ENCODE measurements at regions not wholly inside any gene's neighbourhood (a gene's known extent, or its start where the extent isn't known, plus 50 kb on each side); places are given as distances from the start of the nearest gene placed in this dataset.

DNA sequence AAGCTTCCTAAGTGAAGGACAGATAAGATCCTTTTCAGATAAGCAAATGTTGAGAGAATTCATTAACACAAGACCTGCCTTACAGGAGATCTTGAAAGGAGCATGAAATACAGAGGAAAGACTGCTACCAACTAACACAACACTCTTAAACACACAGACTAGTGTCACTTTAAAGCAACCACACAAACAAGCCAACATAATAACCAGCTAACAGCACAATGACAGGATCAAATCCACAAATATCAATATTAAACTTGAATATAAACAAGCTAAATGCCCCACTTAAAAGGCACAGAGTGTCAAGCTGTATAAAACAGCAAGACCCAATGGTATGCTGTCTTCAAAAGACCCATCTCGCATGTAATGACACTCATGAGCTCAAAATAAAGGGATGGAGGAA lies 70.8 kb upstream of the HMGXB4 start:
- TF ChIP-seq FOXA1 (IDR thresholded peaks at IDR 0.05) (no peak), CTCF (IDR thresholded peaks at IDR 0.05; ENCODE audit: low read depth, low read length, missing input control) (no peak), RAD21 (IDR thresholded peaks at IDR 0.05) (no peak)

Measured in liver (tissue), 3 donors.